ENCODE measurements at regions not wholly inside any gene's neighbourhood (a gene's known extent, or its start where the extent isn't known, plus 50 kb on each side); places are given as distances from the start of the nearest gene placed in this dataset.

DNA sequence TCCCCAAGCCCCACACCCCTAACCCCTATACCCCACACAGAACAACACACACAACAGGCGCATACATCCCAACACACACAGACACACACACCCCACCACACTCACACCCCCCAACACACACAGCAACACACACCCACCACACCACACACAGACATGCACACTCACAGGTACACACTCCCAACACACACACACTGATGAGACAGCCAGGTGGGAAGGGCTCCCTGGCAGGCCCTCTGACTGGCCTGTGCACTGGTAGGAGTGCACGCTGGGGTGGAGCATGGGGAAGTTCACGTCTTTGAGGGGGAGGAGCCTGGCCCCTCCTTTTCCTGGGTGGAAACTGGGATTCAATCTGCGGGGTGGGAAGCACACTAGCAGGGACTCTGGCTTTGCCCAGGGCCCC is 116.7 kb downstream of the RHOU start:
- TF ChIP-seq, protein P1, sequence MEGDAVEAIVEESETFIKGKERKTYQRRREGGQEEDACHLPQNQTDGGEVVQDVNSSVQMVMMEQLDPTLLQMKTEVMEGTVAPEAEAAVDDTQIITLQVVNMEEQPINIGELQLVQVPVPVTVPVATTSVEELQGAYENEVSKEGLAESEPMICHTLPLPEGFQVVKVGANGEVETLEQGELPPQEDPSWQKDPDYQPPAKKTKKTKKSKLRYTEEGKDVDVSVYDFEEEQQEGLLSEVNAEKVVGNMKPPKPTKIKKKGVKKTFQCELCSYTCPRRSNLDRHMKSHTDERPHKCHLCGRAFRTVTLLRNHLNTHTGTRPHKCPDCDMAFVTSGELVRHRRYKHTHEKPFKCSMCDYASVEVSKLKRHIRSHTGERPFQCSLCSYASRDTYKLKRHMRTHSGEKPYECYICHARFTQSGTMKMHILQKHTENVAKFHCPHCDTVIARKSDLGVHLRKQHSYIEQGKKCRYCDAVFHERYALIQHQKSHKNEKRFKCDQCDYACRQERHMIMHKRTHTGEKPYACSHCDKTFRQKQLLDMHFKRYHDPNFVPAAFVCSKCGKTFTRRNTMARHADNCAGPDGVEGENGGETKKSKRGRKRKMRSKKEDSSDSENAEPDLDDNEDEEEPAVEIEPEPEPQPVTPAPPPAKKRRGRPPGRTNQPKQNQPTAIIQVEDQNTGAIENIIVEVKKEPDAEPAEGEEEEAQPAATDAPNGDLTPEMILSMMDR (conservative IDR thresholded peaks at IDR 0.05; ENCODE audit: low read depth, low read length), result no peak
- no peak for DNase-seq (ENCODE audit: low read depth)
- no peak overlapping the region for H3K4me3 ChIP-seq (ENCODE audit: low read depth, low read length)

DNA sequence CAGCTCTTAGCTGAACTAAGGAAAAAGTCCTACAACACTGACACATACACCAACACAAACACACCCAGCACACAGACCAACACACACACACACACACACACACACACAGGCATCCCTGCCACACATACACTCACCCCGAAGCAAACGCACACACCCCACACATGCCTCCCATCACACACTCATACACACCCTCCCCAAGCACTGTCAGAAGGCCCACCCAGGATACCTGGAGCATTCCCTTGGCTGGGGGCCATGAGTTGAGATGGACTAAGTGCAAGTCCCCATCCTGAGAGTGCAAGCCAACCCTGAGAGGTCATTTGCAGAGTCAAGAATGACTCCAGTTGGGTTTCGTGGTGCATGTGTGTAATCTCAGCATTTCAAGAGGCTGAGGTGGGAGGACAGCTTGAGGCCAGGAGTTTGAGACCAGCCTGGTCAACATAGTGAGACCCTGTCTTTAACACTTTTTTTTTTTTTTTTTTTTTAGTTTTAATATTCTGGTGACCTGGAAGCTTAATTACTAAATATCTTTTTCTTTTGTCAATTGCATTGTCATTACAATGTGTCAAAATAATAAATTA is 117.3 kb downstream of the RHOU start:
- H3K4me3 ChIP-seq (ENCODE audit: low read depth, low read length), result no peak overlapping the region
- DNase-seq (ENCODE audit: low read depth), result no peak
- TF ChIP-seq, protein P1 (conservative IDR thresholded peaks at IDR 0.05; ENCODE audit: low read depth, low read length), result no peak

DNA sequence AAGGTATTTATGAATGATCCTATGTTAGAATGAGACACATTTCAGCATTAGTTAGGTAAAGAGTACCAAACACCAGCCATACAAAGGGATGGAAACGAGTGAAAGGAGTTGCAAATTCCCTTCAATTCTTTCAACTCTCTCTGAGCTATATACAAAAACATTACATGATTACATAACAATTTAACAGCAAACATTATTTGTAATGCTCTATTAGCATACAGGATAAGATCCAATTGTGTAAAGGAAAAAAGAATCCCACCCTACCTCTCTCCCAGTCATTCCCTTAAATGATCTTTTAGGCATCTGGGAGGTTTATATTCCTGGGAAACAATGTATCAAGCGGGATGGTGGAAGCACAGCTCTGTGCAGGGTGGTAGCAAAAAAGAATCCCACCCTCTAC is 117.9 kb downstream of the RHOU start:
- no peak overlapping the region for H3K4me3 ChIP-seq (ENCODE audit: low read depth, low read length)
- TF ChIP-seq, protein P1 (conservative IDR thresholded peaks at IDR 0.05; ENCODE audit: low read depth, low read length), result no peak
- DNase-seq (ENCODE audit: low read depth), result no peak

DNA sequence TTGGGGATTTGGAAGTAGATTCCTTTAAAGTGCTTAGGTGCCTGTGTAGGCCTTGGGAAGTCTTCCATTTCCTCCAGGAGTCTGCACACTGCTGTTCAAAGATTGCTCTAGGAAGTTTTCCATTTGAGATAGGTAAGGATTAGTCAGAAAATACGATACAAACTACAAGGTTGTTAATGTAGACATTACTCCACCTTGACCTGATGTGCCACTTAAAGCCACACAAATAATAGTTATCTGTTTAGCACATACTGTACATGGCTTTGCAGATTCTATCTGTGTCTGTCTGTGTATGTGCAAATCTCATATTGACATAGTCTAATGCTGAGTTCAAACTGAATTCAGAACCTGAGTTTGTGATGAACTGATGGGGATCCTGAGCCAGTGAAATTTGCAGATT is 118.4 kb downstream of the RHOU start:
- DNase-seq (ENCODE audit: low read depth), result no peak
- TF ChIP-seq, protein P1 (conservative IDR thresholded peaks at IDR 0.05; ENCODE audit: low read depth, low read length), result no peak
- H3K4me3 ChIP-seq (ENCODE audit: low read depth, low read length), result no peak overlapping the region

DNA sequence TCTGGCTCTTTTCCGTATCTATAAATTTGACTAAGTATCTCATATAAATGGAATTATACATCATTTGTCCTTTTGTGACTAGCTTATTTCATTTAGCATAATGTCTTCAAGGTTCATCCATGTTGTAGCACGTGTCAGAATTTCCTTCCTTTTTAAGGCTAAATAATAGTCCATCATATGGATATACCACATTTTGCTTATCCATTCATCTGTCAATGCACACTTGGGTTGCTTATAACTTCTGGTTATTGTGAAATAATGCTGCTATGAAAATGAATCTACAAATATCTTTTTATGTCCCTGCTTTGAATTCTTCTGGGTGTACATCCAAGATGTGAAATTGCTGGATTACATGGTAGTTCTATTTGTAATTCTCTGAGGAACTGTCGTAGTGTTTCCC is 119.6 kb downstream of the RHOU start:
- no peak overlapping the region for H3K4me3 ChIP-seq (ENCODE audit: low read depth, low read length)
- no peak for DNase-seq (ENCODE audit: low read depth)
- TF ChIP-seq, protein P1 (conservative IDR thresholded peaks at IDR 0.05; ENCODE audit: low read depth, low read length), result no peak

DNA sequence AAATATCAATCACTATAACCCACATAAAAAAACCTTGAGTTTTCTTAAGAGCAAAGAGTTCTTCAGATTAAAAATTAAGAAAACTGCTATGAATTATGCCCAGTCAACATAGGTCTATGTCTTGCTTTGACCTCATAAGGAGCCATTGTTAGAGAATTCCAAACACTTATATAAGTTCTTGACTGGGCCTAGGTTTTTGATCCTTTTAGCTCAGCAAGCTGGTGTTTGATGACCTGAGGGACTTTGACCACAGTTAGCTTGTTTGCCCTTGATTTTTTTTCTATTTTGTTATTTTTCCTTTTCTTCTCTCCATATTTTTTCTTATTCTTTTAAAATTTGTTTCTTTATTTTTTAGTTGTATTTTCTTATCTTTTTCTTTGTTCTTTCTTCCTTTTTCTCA is 122.3 kb downstream of the RHOU start:
- no peak overlapping the region for H3K4me3 ChIP-seq (ENCODE audit: low read depth, low read length)
- DNase-seq (ENCODE audit: low read depth), result no peak
- TF ChIP-seq, protein P1 (conservative IDR thresholded peaks at IDR 0.05; ENCODE audit: low read depth, low read length), result no peak
